GM12891 (cell line): ENCODE measurements at regions not wholly inside any gene's neighbourhood (a gene's known extent, or its start where the extent isn't known, plus 50 kb on each side); places are given as distances from the start of the nearest gene placed in this dataset.

Source experiments
- POLR2A ChIP-seq: IDR thresholded peaks from 2 replicates; pipeline ENCODE4 v1.6.1; 2011; ENCODE audit warnings: low read depth, low read length, control low read depth
- POLR2AphosphoS5 ChIP-seq: IDR thresholded peaks from 2 replicates; pipeline ENCODE4 v1.6.1; 2011; ENCODE audit warnings: low read depth, low read length, control low read depth
- POU2F2 ChIP-seq: IDR thresholded peaks from 2 replicates; pipeline ENCODE4 v1.6.1; 2011; ENCODE audit warnings: low read depth, mild to moderate bottlenecking, control low read depth, low read length, moderate library complexity
- TAF1 ChIP-seq: IDR thresholded peaks from 2 replicates; pipeline ENCODE4 v1.6.1; 2011; ENCODE audit warnings: low read depth, low read length, control low read depth

GRCh38 chr21:43302769-43303168 is 124.2 kb downstream of the SIK1 start:
- TF ChIP-seq POLR2AphosphoS5, result no peak
- no peak for TF ChIP-seq TAF1
- TF ChIP-seq POLR2A, result no peak
- no peak for TF ChIP-seq POU2F2
